Right cardiac atrium (tissue), 5 donors: ENCODE measurements at regions not wholly inside any gene's neighbourhood (a gene's known extent, or its start where the extent isn't known, plus 50 kb on each side); places are given as distances from the start of the nearest gene placed in this dataset.

Experiments
- ATAC-seq, 2 donors: fragments of 200-7000 bp; cut with Tn5 transposase; one replicate each; pipeline versions ENCODE4 v1.8.0 to v1.9.1; 2020; ENCODE audit warnings: moderate library complexity in 2 of 2, mild to moderate bottlenecking in 1 of 2
- DNase-seq, 3 donors: peaks; one replicate each; pipeline ENCODE4 v3.0.0-alpha.2; 2020
- H3K27ac ChIP-seq: one replicate; pipeline ENCODE4 v1.5.1; 2013; ENCODE audit warnings: mild to moderate bottlenecking, low read length, control low read depth, moderate library complexity
- H3K27me3 ChIP-seq: one replicate; pipeline ENCODE4 v1.6.1; 2013; ENCODE audit not compliant: control insufficient read depth, insufficient read depth
- H3K4me1 ChIP-seq: one replicate; pipeline ENCODE4 v1.6.1; 2013; ENCODE audit warnings: low read length; ENCODE audit not compliant: control insufficient read depth, insufficient read depth
- H3K4me3 ChIP-seq: one replicate; pipeline ENCODE4 v1.5.1; 2013; ENCODE audit warnings: low read length, control low read depth
- H3K9me3 ChIP-seq: one replicate; pipeline ENCODE4 v1.6.1; 2013; ENCODE audit warnings: low read length; ENCODE audit not compliant: control insufficient read depth
- WGBS: extraction: QIAGEN DNeasy Blood & Tissue Kit; methylation state at CpG from one replicate; pipeline ENCODE4 v1.1.7; 2013; 5-methylcytosine and 5-hydroxymethylcytosine counted together
- intact Hi-C, 4 donors: fragments of 100-400 bp; cut with DNase I; formaldehyde crosslinking; loops; one replicate each; pipeline versions ENCODE4 v1.11.0 to v1.14.0; 2022 to 2023
- donor health status: healthy with polysubstance abuse.
- donor health status: DM: no; HTN: yes; CAD: no.
- donor health status: DM: no; HTN: no; CAD: no.
- donor health status: DM: no; HTN: yes; CAD: no; lungs with severe emphysema.
- donor health status: DM: yes; HTN: yes; CAD: no.

- Histone ChIP-seq H3K27me3 (no peaks in the 10 kb centered on the region), H3K4me3 (no peak overlapping the region), H3K9me3 (no peaks in the 10 kb centered on the region), H3K4me1 (no peaks in the 10 kb centered on the region), H3K27ac (no peak overlapping the region)
- ATAC-seq, result no peak
- 87% methylated on average over 6 of the region's 6 CpGs for WGBS
- intact Hi-C loops, result no loop called here
- DNase-seq, result no peak
Measured at GRCh38 chr3:188025555-188025954, 128.4 kb upstream of the LPP start.

- no peak overlapping the region for H3K4me3 ChIP-seq
- 93% methylated on average over 3 of the region's 3 CpGs for WGBS
- no peaks in the 10 kb centered on the region for H3K27me3 ChIP-seq
- ATAC-seq, result no peak
- intact Hi-C loops, result no loop called here
- no peak for DNase-seq
- H3K9me3 ChIP-seq, result no peaks in the 10 kb centered on the region
- no peak overlapping the region for H3K27ac ChIP-seq
- H3K4me1 ChIP-seq, result no peaks in the 10 kb centered on the region
Measured at GRCh38 chr3:188026191-188026968, 127.6 kb upstream of the LPP start.

GRCh38 chr3:188031121-188031520 is 122.8 kb upstream of the LPP start:
- H3K4me3 ChIP-seq, result no peak overlapping the region
- H3K9me3 ChIP-seq, result no peaks in the 10 kb centered on the region
- WGBS, result 77% methylated on average over 2 of the region's 2 CpGs
- DNase-seq, result no peak
- H3K27ac ChIP-seq, result no peak overlapping the region
- intact Hi-C loops, result loop anchor here in 2 of 4 donors (10.0 kb wide), 2 partner anchors 46 to 286 kb away; partner anchors contain the start of gene BCL6 (in 1 of the 2)
- no peak for ATAC-seq
- H3K4me1 ChIP-seq, result no peaks in the 10 kb centered on the region
- no peaks in the 10 kb centered on the region for H3K27me3 ChIP-seq

- ATAC-seq (no peak), DNase-seq (no peak)
- WGBS, result 94% methylated on average over 3 of the region's 3 CpGs
Measured at GRCh38 chr3:188034989-188035388, 119.0 kb upstream of the LPP start.

GRCh38 chr3:188036375-188037194 is 117.4 kb upstream of the LPP start:
- no peak overlapping the region for H3K4me3 ChIP-seq
- peak overlapping the region; percentile 83 for H3K27ac ChIP-seq
- peaks cover 2% of the 10 kb centered on the region for H3K4me1 ChIP-seq

More at GRCh38 chr3:188034989-188035388, 119.0 kb upstream of the LPP start:
- no peaks in the 10 kb centered on the region for H3K27me3 ChIP-seq
- intact Hi-C loops, result loop anchor here in 2 of 4 donors (10.0 kb wide), 2 partner anchors 50 to 290 kb away; partner anchors contain the start of gene BCL6 (in 1 of the 2)
- no peaks in the 10 kb centered on the region for H3K9me3 ChIP-seq
- peaks cover 2% of the 10 kb centered on the region for H3K4me1 ChIP-seq
- H3K4me3 ChIP-seq, result no peak overlapping the region
- no peak overlapping the region for H3K27ac ChIP-seq

GRCh38 chr3:188037195-188037718 is 116.7 kb upstream of the LPP start:
- Histone ChIP-seq H3K4me3 (no peak overlapping the region), H3K27ac (no peak overlapping the region), H3K9me3 (no peaks in the 10 kb centered on the region), H3K27me3 (no peaks in the 10 kb centered on the region), H3K4me1 (peaks cover 2% of the 10 kb centered on the region)
- DNase-seq, result peak in 1 of 3 donors; percentile 60
- ATAC-seq, result peak; percentile 57 to 84
- intact Hi-C loops, result loop anchor here in 2 of 4 donors (10.0 kb wide), 2 partner anchors 52 to 292 kb away; partner anchors contain the start of gene BCL6 (in 1 of the 2)
- 34% methylated on average over 5 of the region's 5 CpGs for WGBS

More at GRCh38 chr3:188036375-188037194, 117.4 kb upstream of the LPP start:
- no peak for DNase-seq
- Histone ChIP-seq H3K27me3 (no peaks in the 10 kb centered on the region), H3K9me3 (no peaks in the 10 kb centered on the region)
- WGBS, result 35% methylated on average over 3 of the region's 3 CpGs
- intact Hi-C loops, result loop anchor here in 2 of 4 donors (10.0 kb wide), 2 partner anchors 52 to 292 kb away; partner anchors contain the start of gene BCL6 (in 1 of the 2)
- ATAC-seq, result peak; percentile 64 to 79

GRCh38 chr3:188037965-188038581 is 115.9 kb upstream of the LPP start:
- intact Hi-C loops, result loop anchor here in 2 of 4 donors (10.0 kb wide), 2 partner anchors 53 to 293 kb away; partner anchors contain the start of gene BCL6 (in 1 of the 2)
- WGBS, result 77% methylated on average over 6 of the region's 6 CpGs
- H3K27ac ChIP-seq, result no peak overlapping the region

GRCh38 chr3:188041193-188041592 is 112.8 kb upstream of the LPP start:
- intact Hi-C loops, result no loop called here
- H3K9me3 ChIP-seq, result no peaks in the 10 kb centered on the region
- 88% methylated on average over 1 of the region's 1 CpG for WGBS
- no peak for ATAC-seq
- peaks cover 2% of the 10 kb centered on the region for H3K4me1 ChIP-seq
- no peak overlapping the region for H3K27ac ChIP-seq
- H3K4me3 ChIP-seq, result no peak overlapping the region
- no peaks in the 10 kb centered on the region for H3K27me3 ChIP-seq
- no peak for DNase-seq

More at GRCh38 chr3:188037965-188038581, 115.9 kb upstream of the LPP start:
- Histone ChIP-seq H3K4me1 (peaks cover 2% of the 10 kb centered on the region), H3K27me3 (no peaks in the 10 kb centered on the region), H3K4me3 (no peak overlapping the region), H3K9me3 (no peaks in the 10 kb centered on the region)
- DNase-seq, result no peak
- no peak for ATAC-seq

- Histone ChIP-seq H3K9me3 (no peaks in the 10 kb centered on the region), H3K27ac (peak overlapping the region; percentile 17), H3K4me1 (no peaks in the 10 kb centered on the region), H3K4me3 (no peak overlapping the region), H3K27me3 (no peaks in the 10 kb centered on the region)
- no peak for ATAC-seq
- no peak for DNase-seq
- intact Hi-C loops, result no loop called here
- 91% methylated on average over 5 of the region's 5 CpGs for WGBS
Measured at GRCh38 chr3:188041895-188042294, 112.1 kb upstream of the LPP start.

- peak; percentile 55 to 74 for ATAC-seq
- 62% methylated on average over 6 of the region's 6 CpGs for WGBS
- Histone ChIP-seq H3K27me3 (no peaks in the 10 kb centered on the region), H3K9me3 (no peaks in the 10 kb centered on the region), H3K27ac (no peak overlapping the region), H3K4me3 (no peak overlapping the region), H3K4me1 (no peaks in the 10 kb centered on the region)
- peak in 1 of 3 donors; percentile 62 for DNase-seq
- intact Hi-C loops, result no loop called here
Measured at GRCh38 chr3:188042466-188042865, 111.5 kb upstream of the LPP start.
